SK-N-SH treated with all-trans-retinoic acid at 6 μM for 48 hours (cell line): ENCODE measurements at regions not wholly inside any gene's neighbourhood (a gene's known extent, or its start where the extent isn't known, plus 50 kb on each side); places are given as distances from the start of the nearest gene placed in this dataset.

Experiments
- ATAC-seq: fragments of 200-7000 bp; cut with Tn5 transposase; 3 replicates; pipeline ENCODE4 v1.9.1; 2020; ENCODE audit warnings: mild to moderate bottlenecking, moderate library complexity
- ARNTL ChIP-seq: fragments of 450-650 bp; formaldehyde crosslinking; IDR thresholded peaks from 2 replicates; pipeline ENCODE4 v1.5.0; 2020; ENCODE audit warnings: low read depth, mild to moderate bottlenecking, moderate library complexity, borderline replicate concordance
- BACH2 ChIP-seq: fragments of 250-450 bp; sonication (Bioruptor Pico); IDR thresholded peaks from 2 replicates; pipeline ENCODE4 v1.9.0; 2021; ENCODE audit warnings: mild to moderate bottlenecking, borderline replicate concordance
- CSDC2 ChIP-seq: fragments of 250-450 bp; sonication (Bioruptor Pico); IDR thresholded peaks from 2 replicates; pipeline ENCODE4 v1.5.0; 2020; ENCODE audit warnings: mild to moderate bottlenecking, moderate library complexity
- CSRNP3 ChIP-seq: fragments of 250-450 bp; sonication (Bioruptor Pico); IDR thresholded peaks from 2 replicates; pipeline ENCODE4 v1.5.1; 2021; ENCODE audit warnings: mild to moderate bottlenecking, moderate library complexity
- ESRRG ChIP-seq: fragments of 250-450 bp; sonication (Bioruptor Pico); IDR thresholded peaks from 2 replicates; pipeline ENCODE4 v1.6.1; 2021; ENCODE audit warnings: mild to moderate bottlenecking
- ISL1 ChIP-seq: fragments of 250-450 bp; sonication (Bioruptor Pico); IDR thresholded peaks from 2 replicates; pipeline ENCODE4 v2.1.2; 2022; ENCODE audit warnings: mild to moderate bottlenecking, moderate library complexity
- OSR1 ChIP-seq: fragments of 250-450 bp; sonication (Bioruptor Pico); IDR thresholded peaks from 2 replicates; pipeline ENCODE4 v1.8.0; 2022; ENCODE audit warnings: moderate library complexity, mild to moderate bottlenecking, inconsistent platforms
- PATZ1 ChIP-seq: fragments of 250-450 bp; sonication (Bioruptor Pico); IDR thresholded peaks from 2 replicates; pipeline ENCODE4 v1.8.0; 2020; ENCODE audit warnings: mild to moderate bottlenecking, moderate library complexity, borderline replicate concordance
- RARB ChIP-seq: fragments of 250-450 bp; sonication (Bioruptor Pico); IDR thresholded peaks from 2 replicates; pipeline ENCODE4 v1.8.0; 2021; ENCODE audit warnings: mild to moderate bottlenecking, moderate library complexity
- SNAI2 ChIP-seq: fragments of 250-450 bp; sonication (Bioruptor Pico); IDR thresholded peaks from 2 replicates; pipeline ENCODE4 v1.5.0; 2020; ENCODE audit warnings: mild to moderate bottlenecking, moderate library complexity
- TCF4 ChIP-seq: fragments of 250-450 bp; sonication (Bioruptor Pico); IDR thresholded peaks from 2 replicates; pipeline ENCODE4 v1.8.0; 2021; ENCODE audit warnings: mild to moderate bottlenecking, moderate library complexity, borderline replicate concordance
- TOX ChIP-seq: fragments of 250-450 bp; sonication (Bioruptor Pico); IDR thresholded peaks from 2 replicates; pipeline ENCODE4 v1.8.0; 2021; ENCODE audit warnings: mild to moderate bottlenecking, moderate library complexity, borderline replicate concordance
- TSHZ2 ChIP-seq: fragments of 250-450 bp; sonication (Bioruptor Pico); IDR thresholded peaks from 2 replicates; pipeline ENCODE4 v1.5.0; 2020; ENCODE audit warnings: mild to moderate bottlenecking, moderate library complexity
- ZC3H10 ChIP-seq: fragments of 250-450 bp; sonication (Bioruptor Pico); IDR thresholded peaks from 2 replicates; pipeline ENCODE4 v1.5.1; 2021; ENCODE audit warnings: mild to moderate bottlenecking, moderate library complexity
- ZFP3 ChIP-seq: fragments of 250-450 bp; sonication (Bioruptor Pico); IDR thresholded peaks from 2 replicates; pipeline ENCODE4 v1.5.0; 2020; ENCODE audit warnings: mild to moderate bottlenecking, moderate library complexity
- ZFP30 ChIP-seq: fragments of 450-650 bp; formaldehyde crosslinking; IDR thresholded peaks from 2 replicates; pipeline ENCODE4 v1.5.0; 2022; ENCODE audit warnings: mild to moderate bottlenecking, moderate library complexity
- ZNF70 ChIP-seq: fragments of 450-650 bp; formaldehyde crosslinking; IDR thresholded peaks from 2 replicates; pipeline ENCODE4 v1.5.0; 2020; ENCODE audit warnings: mild to moderate bottlenecking, moderate library complexity
- ZNF8 ChIP-seq: fragments of 450-650 bp; formaldehyde crosslinking; IDR thresholded peaks from 2 replicates; pipeline ENCODE4 v1.5.0; 2020; ENCODE audit warnings: mild to moderate bottlenecking, moderate library complexity
- TF ChIP-seq, protein P1 (sequence below): fragments of 250-450 bp; sonication (Bioruptor Pico); IDR thresholded peaks from 2 replicates; pipeline ENCODE4 v1.8.0; 2021; ENCODE audit warnings: low read depth, mild to moderate bottlenecking, moderate library complexity, borderline replicate concordance

DNA sequence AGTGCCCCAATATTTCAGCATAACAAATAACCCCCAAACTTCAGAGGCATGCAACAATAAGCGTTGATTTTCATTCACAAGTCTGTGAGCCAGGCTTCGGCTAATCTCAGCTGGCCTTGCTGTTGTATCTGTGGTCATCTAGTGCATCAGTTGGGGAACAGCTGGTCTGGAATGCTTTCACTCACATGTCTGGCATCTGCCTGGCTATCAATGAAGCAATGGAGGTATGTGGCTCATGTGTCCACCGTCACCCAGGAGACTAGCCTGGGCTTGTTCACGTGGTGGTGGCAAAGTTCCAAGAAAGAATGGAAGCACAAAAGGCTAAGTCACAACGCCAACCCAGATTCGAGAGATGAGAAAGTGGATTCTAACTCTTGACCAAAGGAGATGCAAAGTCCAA lies 304.8 kb upstream of the ISX start (continued):
- no peak for TF ChIP-seq PATZ1
- TF ChIP-seq ZNF8 (CRISPR knock-in tag) = no peak
- TF ChIP-seq, protein P1, sequence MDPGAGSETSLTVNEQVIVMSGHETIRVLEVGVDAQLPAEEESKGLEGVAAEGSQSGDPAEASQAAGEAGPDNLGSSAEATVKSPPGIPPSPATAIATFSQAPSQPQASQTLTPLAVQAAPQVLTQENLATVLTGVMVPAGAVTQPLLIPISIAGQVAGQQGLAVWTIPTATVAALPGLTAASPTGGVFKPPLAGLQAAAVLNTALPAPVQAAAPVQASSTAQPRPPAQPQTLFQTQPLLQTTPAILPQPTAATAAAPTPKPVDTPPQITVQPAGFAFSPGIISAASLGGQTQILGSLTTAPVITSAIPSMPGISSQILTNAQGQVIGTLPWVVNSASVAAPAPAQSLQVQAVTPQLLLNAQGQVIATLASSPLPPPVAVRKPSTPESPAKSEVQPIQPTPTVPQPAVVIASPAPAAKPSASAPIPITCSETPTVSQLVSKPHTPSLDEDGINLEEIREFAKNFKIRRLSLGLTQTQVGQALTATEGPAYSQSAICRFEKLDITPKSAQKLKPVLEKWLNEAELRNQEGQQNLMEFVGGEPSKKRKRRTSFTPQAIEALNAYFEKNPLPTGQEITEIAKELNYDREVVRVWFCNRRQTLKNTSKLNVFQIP (CRISPR knock-in tag) = no peak
- no peak for TF ChIP-seq CSDC2 (CRISPR knock-in tag)
- no peak for TF ChIP-seq ZFP3
- TF ChIP-seq TCF4 (CRISPR knock-in tag) = no peak
- TF ChIP-seq ZC3H10 = no peak
- TF ChIP-seq ZFP30 (CRISPR knock-in tag) = no peak
- no peak for TF ChIP-seq TOX
- no peak for TF ChIP-seq ISL1 (CRISPR knock-in tag)

DNA sequence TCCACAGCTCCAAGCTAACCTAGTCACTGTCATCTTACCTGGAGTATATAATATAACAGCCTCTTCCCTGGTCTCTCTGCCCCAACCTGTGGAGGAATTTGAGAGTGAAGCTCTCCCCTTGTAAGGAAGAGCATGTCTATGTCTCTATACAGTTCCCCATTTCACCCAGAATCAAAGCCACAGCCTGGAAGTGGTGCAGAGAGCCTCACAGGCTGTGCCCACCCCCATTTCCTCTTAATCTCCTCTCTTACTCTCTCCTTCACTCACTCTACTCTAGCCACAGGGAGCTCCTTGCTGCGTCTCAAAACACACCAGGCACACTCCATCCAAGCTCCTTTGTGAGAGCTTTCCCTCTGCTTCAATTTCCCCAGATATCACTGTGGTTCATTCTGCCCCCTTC lies 302.5 kb upstream of the ISX start:
- TF ChIP-seq, protein P1 (CRISPR knock-in tag) = no peak
- TF ChIP-seq ZNF70 (CRISPR knock-in tag) = no peak
- TF ChIP-seq ISL1 (CRISPR knock-in tag) = no peak
- TF ChIP-seq ZFP3 = no peak
- TF ChIP-seq TSHZ2 (CRISPR knock-in tag) = no peak
- TF ChIP-seq BACH2 = no peak
- TF ChIP-seq ARNTL (CRISPR knock-in tag) = no peak
- TF ChIP-seq TCF4 (CRISPR knock-in tag) = no peak
- no peak for TF ChIP-seq OSR1
- no peak for TF ChIP-seq ZC3H10
- no peak for TF ChIP-seq CSDC2 (CRISPR knock-in tag)
- no peak for TF ChIP-seq ESRRG (CRISPR knock-in tag)
- no peak for TF ChIP-seq RARB (CRISPR knock-in tag)
- TF ChIP-seq ZFP30 (CRISPR knock-in tag) = no peak
- no peak for TF ChIP-seq TOX
- no peak for TF ChIP-seq SNAI2 (CRISPR knock-in tag)
- no peak for ATAC-seq

DNA sequence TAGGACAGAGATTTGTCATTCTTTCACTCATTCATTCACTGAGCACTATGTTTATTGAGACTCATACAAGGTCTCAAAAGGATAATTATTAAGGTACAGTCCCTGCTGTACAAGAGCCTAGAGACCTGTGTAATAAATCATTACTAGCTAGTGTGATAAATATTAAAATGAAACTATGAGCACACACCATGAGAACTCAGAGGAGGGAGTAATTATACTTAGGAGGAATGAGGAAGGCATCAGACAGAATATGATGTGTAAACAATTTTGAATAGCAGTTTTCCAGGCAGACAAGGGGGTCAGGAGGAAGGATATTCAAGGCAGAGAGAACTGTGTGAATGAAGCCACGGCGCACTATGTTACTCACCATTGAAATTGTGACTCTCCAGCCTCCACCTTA lies 300.8 kb upstream of the ISX start:
- TF ChIP-seq ZNF8 (CRISPR knock-in tag) (no peak), CSDC2 (CRISPR knock-in tag) (no peak), CSRNP3 (no peak), ARNTL (CRISPR knock-in tag) (no peak), ISL1 (CRISPR knock-in tag) (no peak), ZFP3 (no peak)
- TF ChIP-seq, protein P1 (CRISPR knock-in tag) = no peak
- no peak for ATAC-seq
